AG08396 (cell line): ENCODE measurements at regions not wholly inside any gene's neighbourhood (a gene's known extent, or its start where the extent isn't known, plus 50 kb on each side); places are given as distances from the start of the nearest gene placed in this dataset.

Experiments
- DNase-seq: peaks from one replicate; pipeline ENCODE4 v3.0.0; 2012; ENCODE audit warnings: low spot score, mixed read lengths

- no peak for DNase-seq
Measured at GRCh38 chr4:13849778-13850177, 222.3 kb upstream of the BOD1L1 start.

- DNase-seq, result no peak
Measured at GRCh38 chr4:13851085-13851940, 223.8 kb upstream of the BOD1L1 start.

- no peak for DNase-seq
Measured at GRCh38 chr4:13852411-13852810, 224.9 kb upstream of the BOD1L1 start.

- no peak for DNase-seq
Measured at GRCh38 chr4:13856387-13856786, 228.9 kb upstream of the BOD1L1 start.

- no peak for DNase-seq
Measured at GRCh38 chr4:13857397-13857796, 229.9 kb upstream of the BOD1L1 start.

GRCh38 chr4:13857800-13858199 is 230.3 kb upstream of the BOD1L1 start:
- no peak for DNase-seq

GRCh38 chr4:13859423-13859822 is 231.9 kb upstream of the BOD1L1 start:
- DNase-seq, result no peak

- DNase-seq, result no peak
Measured at GRCh38 chr4:13860126-13860525, 232.6 kb upstream of the BOD1L1 start.

- no peak for DNase-seq
Measured at GRCh38 chr4:13865871-13866669, 238.5 kb upstream of the BOD1L1 start.

- DNase-seq, result no peak
Measured at GRCh38 chr4:13866881-13867280, 239.4 kb upstream of the BOD1L1 start.

GRCh38 chr4:13872155-13872554 is 244.6 kb upstream of the BOD1L1 start:
- no peak for DNase-seq

- DNase-seq, result no peak
Measured at GRCh38 chr4:13872955-13873354, 245.4 kb upstream of the BOD1L1 start.

- DNase-seq, result no peak
Measured at GRCh38 chr4:13875181-13875580, 247.7 kb upstream of the BOD1L1 start.

- DNase-seq, result no peak
Measured at GRCh38 chr4:13876131-13876530, 248.6 kb upstream of the BOD1L1 start.

GRCh38 chr4:13876940-13877339 is 249.4 kb upstream of the BOD1L1 start:
- DNase-seq, result no peak

- DNase-seq, result no peak
Measured at GRCh38 chr4:13877626-13878025, 250.1 kb upstream of the BOD1L1 start.

- DNase-seq, result no peak
Measured at GRCh38 chr4:13881892-13882291, 254.4 kb upstream of the BOD1L1 start.

GRCh38 chr4:13887010-13887409 is 259.5 kb upstream of the BOD1L1 start:
- DNase-seq, result no peak

- peak; percentile 47 for DNase-seq
Measured at GRCh38 chr4:13888112-13888511, 260.6 kb upstream of the BOD1L1 start.

GRCh38 chr4:13891544-13891939 is 264.0 kb upstream of the BOD1L1 start:
- no peak for DNase-seq

- DNase-seq, result no peak
Measured at GRCh38 chr4:13892739-13893105, 265.2 kb upstream of the BOD1L1 start.

- DNase-seq, result no peak
Measured at GRCh38 chr4:13893211-13893610, 265.7 kb upstream of the BOD1L1 start.

- DNase-seq, result no peak
Measured at GRCh38 chr4:13893987-13894386, 266.5 kb upstream of the BOD1L1 start.
